ENCODE measurements at regions not wholly inside any gene's neighbourhood (a gene's known extent, or its start where the extent isn't known, plus 50 kb on each side); places are given as distances from the start of the nearest gene placed in this dataset.

- TF ChIP-seq CTCF (IDR thresholded peaks at IDR 0.05) = no peak
- TF ChIP-seq POLR2A (IDR thresholded peaks at IDR 0.05) = no peak
Measured at GRCh38 chr16:85199880-85200279, 87.6 kb upstream of the CIBAR2 start.

All from vagina (tissue), 2 donors.